H54 (cell line): ENCODE measurements at regions not wholly inside any gene's neighbourhood (a gene's known extent, or its start where the extent isn't known, plus 50 kb on each side); places are given as distances from the start of the nearest gene placed in this dataset.
"Not testable (repeated sequence)": the region's sequence is repeated elsewhere in the genome, so short reads cannot be mapped to it uniquely, and the experiment has no call there.

ENCODE experiments used
- DNase-seq: peaks from one replicate; pipeline ENCODE4 v3.0.0; 2011; ENCODE audit warnings: low spot score, mixed read lengths; ENCODE audit not compliant: insufficient read length
- FAIRE-seq: peaks from 3 replicates; lab custom pipeline; 2011; peaks lifted over from hg19 to GRCh38; lab: Jason Lieb, UNC
- POLR2A ChIP-seq: IDR thresholded peaks from 2 replicates; pipeline ENCODE4 v1.6.1; 2011; ENCODE audit warnings: low read depth, mild to moderate bottlenecking, low read length

- no peak for TF ChIP-seq POLR2A
- DNase-seq (no peak), FAIRE-seq (no peak)
These were observed 992.3 kb upstream of the FANCL start for GRCh38 chr2:59233448-59233847.

- no peak for TF ChIP-seq POLR2A
- DNase-seq (no peak), FAIRE-seq (no peak)
These were observed 991.5 kb upstream of the FANCL start for GRCh38 chr2:59232394-59233165.

- not testable (repeated sequence) for DNase-seq
These were observed 985.2 kb upstream of the FANCL start for GRCh38 chr2:59226362-59226761.

GRCh38 chr2:59223742-59224141 is 982.6 kb upstream of the FANCL start:
- no peak for TF ChIP-seq POLR2A
- FAIRE-seq (no peak), DNase-seq (no peak)

More at GRCh38 chr2:59226362-59226761, 985.2 kb upstream of the FANCL start:
- not testable (repeated sequence) for FAIRE-seq

- TF ChIP-seq POLR2A: no peak
- no peak for DNase-seq
These were observed 976.2 kb upstream of the FANCL start for GRCh38 chr2:59217360-59217759.

GRCh38 chr2:59206361-59206760 is 965.2 kb upstream of the FANCL start:
- FAIRE-seq: no peak
- DNase-seq: no peak
- no peak for TF ChIP-seq POLR2A

More at GRCh38 chr2:59217360-59217759, 976.2 kb upstream of the FANCL start:
- no peak for FAIRE-seq

- no peak for TF ChIP-seq POLR2A
- DNase-seq: no peak
- FAIRE-seq: no peak
These were observed 962.9 kb upstream of the FANCL start for GRCh38 chr2:59204040-59204439.

- DNase-seq (no peak), FAIRE-seq (no peak)
- TF ChIP-seq POLR2A: no peak
These were observed 955.4 kb upstream of the FANCL start for GRCh38 chr2:59196491-59196890.

GRCh38 chr2:59195851-59196250 is 954.7 kb upstream of the FANCL start:
- no peak for TF ChIP-seq POLR2A
- DNase-seq (no peak), FAIRE-seq (no peak)

GRCh38 chr2:59191781-59192180 is 950.7 kb upstream of the FANCL start:
- DNase-seq (no peak), FAIRE-seq (no peak)
- no peak for TF ChIP-seq POLR2A

GRCh38 chr2:59190518-59190917 is 949.4 kb upstream of the FANCL start:
- FAIRE-seq (no peak), DNase-seq (no peak)
- no peak for TF ChIP-seq POLR2A

GRCh38 chr2:59184276-59185020 is 943.3 kb upstream of the FANCL start:
- FAIRE-seq (no peak), DNase-seq (no peak)
- TF ChIP-seq POLR2A: no peak

- no peak for FAIRE-seq
These were observed 941.9 kb upstream of the FANCL start for GRCh38 chr2:59183070-59183469.

GRCh38 chr2:59182249-59182648 is 941.1 kb upstream of the FANCL start:
- DNase-seq (peak; percentile 2), FAIRE-seq (no peak)
- TF ChIP-seq POLR2A: no peak

More at GRCh38 chr2:59183070-59183469, 941.9 kb upstream of the FANCL start:
- DNase-seq: no peak
- TF ChIP-seq POLR2A: no peak
